SK-N-SH (cell line): ENCODE measurements at regions not wholly inside any gene's neighbourhood (a gene's known extent, or its start where the extent isn't known, plus 50 kb on each side); places are given as distances from the start of the nearest gene placed in this dataset.

ENCODE experiments used
- CTCF ChIA-PET: fragments of 300-600, 350-600 bp; formaldehyde crosslinking; extraction: SDS; loops from one replicate; lab custom pipeline; 2021; lab: Yijun Ruan, JAX
- POLR2A ChIA-PET: fragments of 350-600 bp; sonication (Branson Sonifier 250); formaldehyde crosslinking; extraction: SDS; loops from one replicate; lab custom pipeline; 2020; ENCODE audit warnings: antibody characterized with exemption, inconsistent platforms; lab: Yijun Ruan, JAX
- DNase-seq: peaks from one replicate; pipeline ENCODE4 v3.0.0; 2012
- H2AFZ ChIP-seq: fragments of 200-600 bp; sonication (generic); 2 replicates; pipeline ENCODE4 v1.8.1; 2016; ENCODE audit warnings: antibody characterized with exemption, mild to moderate bottlenecking, low read depth
- H3F3A ChIP-seq: fragments of 200-600 bp; sonication (generic); replicated peaks from 2 replicates; pipeline ENCODE3; 2016; ENCODE audit warnings: antibody characterized with exemption, mild to moderate bottlenecking; ENCODE audit not compliant: insufficient read depth
- H3K27ac ChIP-seq, 2 experiments: fragments of 200-500 bp in 1 of 2; fragments of 200-600 bp in 1 of 2; sonication (Bioruptor generic) in 1 of 2; sonication (generic), shearing (Covaris generic) in 1 of 2; 2 replicates each; pipeline versions ENCODE4 v1.5.1 to v1.6.1; 2014 to 2016; ENCODE audit warnings: low read depth in 2 of 2, inconsistent platforms in 1 of 2, low read length in 1 of 2, mild to moderate bottlenecking in 1 of 2, mixed read lengths in 1 of 2
- H3K27me3 ChIP-seq: fragments of 200-600 bp; sonication (generic), shearing (Covaris generic); 2 replicates; pipeline ENCODE4 v1.6.1; 2016; ENCODE audit warnings: mixed run types; ENCODE audit not compliant: insufficient read depth
- H3K36me3 ChIP-seq, 2 experiments: fragments of 200-500 bp in 1 of 2; fragments of 200-600 bp in 1 of 2; sonication (Bioruptor generic) in 1 of 2; sonication (generic) in 1 of 2; replicated peaks in 1 of 2; 2 replicates each; pipeline versions ENCODE3 to v1.5.1; 2014 to 2016; ENCODE audit warnings: low read length in 1 of 2, mild to moderate bottlenecking in 1 of 2; ENCODE audit not compliant: insufficient read depth in 2 of 2, control insufficient read depth in 1 of 2
- H3K4me1 ChIP-seq, 2 experiments: fragments of 200-500 bp in 1 of 2; fragments of 200-600 bp in 1 of 2; sonication (Bioruptor generic) in 1 of 2; sonication (generic), shearing (Covaris generic) in 1 of 2; 2 replicates each; pipeline versions ENCODE4 v1.5.1 to v1.6.1; 2014 to 2016; ENCODE audit warnings: low read depth in 1 of 2, low read length in 1 of 2, mixed run types in 1 of 2; ENCODE audit not compliant: insufficient read depth in 2 of 2, control insufficient read depth in 1 of 2
- H3K4me2 ChIP-seq: fragments of 200-600 bp; sonication (generic), shearing (Covaris generic); 2 replicates; pipeline ENCODE4 v1.6.1; 2017; ENCODE audit warnings: mixed run types
- H3K4me3 ChIP-seq, 2 experiments: fragments of 200-500 bp in 1 of 2; fragments of 200-600 bp in 1 of 2; sonication (Bioruptor generic) in 1 of 2; sonication (generic), shearing (Covaris generic) in 1 of 2; 2 replicates each; pipeline versions ENCODE4 v1.5.1 to v1.8.1; 2014 to 2016; ENCODE audit warnings: low read depth in 2 of 2, inconsistent platforms in 1 of 2, low read length in 1 of 2, mild to moderate bottlenecking in 1 of 2, mixed read lengths in 1 of 2, moderate library complexity in 1 of 2
- H3K79me2 ChIP-seq: fragments of 200-600 bp; sonication (generic); 2 replicates; pipeline ENCODE4 v1.8.1; 2017; ENCODE audit warnings: mild to moderate bottlenecking; ENCODE audit not compliant: insufficient read depth
- H3K9ac ChIP-seq: fragments of 200-600 bp; sonication (generic); 2 replicates; pipeline ENCODE4 v1.6.1; 2017; ENCODE audit warnings: mixed run types
- H3K9me2 ChIP-seq: fragments of 200-600 bp; sonication (generic); 2 replicates; pipeline ENCODE4 v1.6.1; 2017; ENCODE audit warnings: mixed run types
- H3K9me3 ChIP-seq: fragments of 200-600 bp; sonication (generic); 2 replicates; pipeline ENCODE4 v1.6.1; 2017; ENCODE audit warnings: mixed run types, mild to moderate bottlenecking, moderate library complexity
- H4K20me1 ChIP-seq: fragments of 200-600 bp; sonication (generic); 2 replicates; pipeline ENCODE4 v1.6.1; 2017; ENCODE audit warnings: mild to moderate bottlenecking, mixed run types; ENCODE audit not compliant: insufficient read depth
- ELF1 ChIP-seq: IDR thresholded peaks from 2 replicates; pipeline ENCODE4 v1.4.0; 2012
- EP300 ChIP-seq, 2 experiments: IDR thresholded peaks; 2 replicates each; pipeline versions ENCODE4 v1.4.0 to v1.6.1; 2012; ENCODE audit warnings: borderline replicate concordance in 1 of 2, low read depth in 1 of 2, low read length in 1 of 2
- EZH2phosphoT487 ChIP-seq: fragments of 200-600 bp; sonication (generic); IDR thresholded peaks from 2 replicates; pipeline ENCODE4 v1.6.1; 2017; ENCODE audit warnings: low read depth, mixed run types, mild to moderate bottlenecking, antibody characterized with exemption, moderate library complexity, borderline replicate concordance
- FOXM1 ChIP-seq: IDR thresholded peaks from 2 replicates; pipeline ENCODE4 v1.4.0; 2012; ENCODE audit warnings: low read depth, mild to moderate bottlenecking
- IRF3 ChIP-seq: fragments of 150-350 bp; IDR thresholded peaks from 2 replicates; pipeline ENCODE4 v1.6.1; 2016; ENCODE audit warnings: mild to moderate bottlenecking, low read depth, low read length
- JUND ChIP-seq: IDR thresholded peaks from 2 replicates; pipeline ENCODE4 v1.4.0; 2012
- MEF2A ChIP-seq: IDR thresholded peaks from 2 replicates; pipeline ENCODE4 v1.4.0; 2012; ENCODE audit warnings: low read depth, borderline replicate concordance
- NFIC ChIP-seq: IDR thresholded peaks from 2 replicates; pipeline ENCODE4 v1.4.0; 2012; ENCODE audit warnings: borderline replicate concordance
- NRF1 ChIP-seq: IDR thresholded peaks from 2 replicates; pipeline ENCODE4 v1.6.1; 2012; ENCODE audit warnings: low read depth, mild to moderate bottlenecking, low read length
- RAD21 ChIP-seq: IDR thresholded peaks from 2 replicates; pipeline ENCODE4 v1.6.1; 2012; ENCODE audit warnings: mild to moderate bottlenecking, low read length
- REST ChIP-seq: IDR thresholded peaks from 2 replicates; pipeline ENCODE4 v1.6.1; 2012; ENCODE audit warnings: mild to moderate bottlenecking, low read depth, low read length, moderate library complexity
- RFX5 ChIP-seq: IDR thresholded peaks from 2 replicates; pipeline ENCODE4 v1.6.1; 2012; ENCODE audit warnings: mild to moderate bottlenecking, improper control_type of control experiment, low read length
- SMC3 ChIP-seq: IDR thresholded peaks from 2 replicates; pipeline ENCODE4 v1.6.1; 2012; ENCODE audit warnings: low read depth, low read length, improper control_type of control experiment
- TAF1 ChIP-seq: IDR thresholded peaks from 2 replicates; pipeline ENCODE4 v1.6.1; 2012; ENCODE audit warnings: low read depth, mild to moderate bottlenecking, low read length, moderate library complexity, borderline replicate concordance
- USF1 ChIP-seq: IDR thresholded peaks from 2 replicates; pipeline ENCODE4 v1.4.0; 2012; ENCODE audit warnings: low read depth, borderline replicate concordance
- WGBS: methylation state at CpG from one replicate; pipeline ENCODE4 v1.1.6; 2017; ENCODE audit warnings: low lambda C conversion rate; 5-methylcytosine and 5-hydroxymethylcytosine counted together
- TF ChIP-seq, protein P1 (sequence below): IDR thresholded peaks from 2 replicates; pipeline ENCODE4; 2012
- TF ChIP-seq, protein P2 (sequence below): fragments of 200-600 bp; sonication (generic); IDR thresholded peaks from 2 replicates; pipeline ENCODE4 v1.6.1; 2017; ENCODE audit warnings: antibody characterized with exemption, mild to moderate bottlenecking, moderate library complexity

DNA sequence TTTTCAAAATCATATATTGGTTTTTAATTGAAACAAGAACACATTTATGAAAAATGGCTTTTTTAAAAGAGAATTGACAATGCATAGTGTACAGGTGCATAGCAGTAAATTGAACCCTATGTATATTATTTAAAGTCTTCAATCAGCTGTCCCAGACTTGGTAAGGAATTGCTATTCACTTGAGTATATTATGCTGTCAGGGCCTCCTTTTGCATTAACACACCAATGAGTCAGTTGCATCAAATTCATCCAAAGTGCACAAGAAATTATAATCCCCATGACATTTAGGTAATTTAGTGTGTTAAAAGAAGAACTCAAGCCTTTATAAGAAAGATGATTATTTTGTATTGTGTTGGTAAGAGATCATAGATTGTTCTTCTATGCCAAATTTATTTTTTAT is 748.8 kb upstream of the RIOK2 start:
- H3K27ac ChIP-seq: no peak overlapping the region
- DNase-seq: no peak
- H3K9me2 ChIP-seq: no peaks in the 10 kb centered on the region
- no peaks in the 10 kb centered on the region for H3K4me1 ChIP-seq
- H3K36me3 ChIP-seq: no peaks in the 10 kb centered on the region
- H3K9me3 ChIP-seq: no peaks in the 10 kb centered on the region
- H3K27me3 ChIP-seq: no peaks in the 10 kb centered on the region
- TF ChIP-seq NRF1 (no peak), MEF2A (no peak), IRF3 (no peak), FOXM1 (no peak), NFIC (no peak), SMC3 (no peak), RFX5 (no peak), REST (no peak)
- TF ChIP-seq, protein P1, sequence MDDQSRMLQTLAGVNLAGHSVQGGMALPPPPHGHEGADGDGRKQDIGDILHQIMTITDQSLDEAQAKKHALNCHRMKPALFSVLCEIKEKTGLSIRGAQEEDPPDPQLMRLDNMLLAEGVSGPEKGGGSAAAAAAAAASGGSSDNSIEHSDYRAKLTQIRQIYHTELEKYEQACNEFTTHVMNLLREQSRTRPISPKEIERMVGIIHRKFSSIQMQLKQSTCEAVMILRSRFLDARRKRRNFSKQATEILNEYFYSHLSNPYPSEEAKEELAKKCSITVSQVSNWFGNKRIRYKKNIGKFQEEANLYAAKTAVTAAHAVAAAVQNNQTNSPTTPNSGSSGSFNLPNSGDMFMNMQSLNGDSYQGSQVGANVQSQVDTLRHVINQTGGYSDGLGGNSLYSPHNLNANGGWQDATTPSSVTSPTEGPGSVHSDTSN: no peak
- H3K4me3 ChIP-seq: no peak overlapping the region
- no peak overlapping the region for H3K4me2 ChIP-seq
- POLR2A ChIA-PET: no interaction called here
- no peaks in the 10 kb centered on the region for H3F3A ChIP-seq
- no peaks in the 10 kb centered on the region for H4K20me1 ChIP-seq
- CTCF ChIA-PET: no interaction called here
- H3K9ac ChIP-seq: no peak overlapping the region
- no peaks in the 10 kb centered on the region for H3K79me2 ChIP-seq
- H2AFZ ChIP-seq: no peak overlapping the region

DNA sequence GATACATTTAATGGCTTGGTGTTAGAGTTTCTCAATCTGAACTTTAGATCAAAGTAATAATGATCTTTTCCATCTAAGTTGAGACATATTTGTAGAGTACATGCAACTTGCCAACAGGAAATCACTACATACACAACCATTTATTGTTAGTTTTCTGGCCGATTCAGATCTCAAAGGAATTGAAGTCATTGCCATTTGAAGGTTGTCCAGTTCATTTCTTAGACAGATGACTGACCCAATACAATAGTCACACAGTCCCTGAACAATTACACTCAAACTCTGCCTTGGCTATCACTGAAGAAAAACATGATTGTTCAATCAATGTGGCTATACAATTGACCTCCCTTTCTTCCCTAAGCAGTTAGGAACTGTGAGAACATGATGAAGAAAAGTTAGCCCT is 753.2 kb upstream of the RIOK2 start:
- Histone ChIP-seq H3K9ac (no peak overlapping the region), H3K27ac (no peak overlapping the region), H3K9me3 (no peaks in the 10 kb centered on the region), H3K4me3 (no peak overlapping the region), H4K20me1 (no peaks in the 10 kb centered on the region), H3K79me2 (no peaks in the 10 kb centered on the region), H3K4me2 (no peak overlapping the region), H2AFZ (no peak overlapping the region), H3K9me2 (no peaks in the 10 kb centered on the region), H3K27me3 (no peaks in the 10 kb centered on the region), H3F3A (no peaks in the 10 kb centered on the region), H3K4me1 (no peaks in the 10 kb centered on the region), H3K36me3 (no peaks in the 10 kb centered on the region)
- TF ChIP-seq EP300 (IDR thresholded peaks at IDR 0.05; ENCODE audit: borderline replicate concordance in 1 of 2, low read depth in 1 of 2, low read length in 1 of 2) (no peak), JUND (no peak), FOXM1 (no peak), REST (no peak), ELF1 (no peak), EZH2phosphoT487 (no peak), TAF1 (no peak), RAD21 (no peak), USF1 (no peak)
- TF ChIP-seq, protein P2, sequence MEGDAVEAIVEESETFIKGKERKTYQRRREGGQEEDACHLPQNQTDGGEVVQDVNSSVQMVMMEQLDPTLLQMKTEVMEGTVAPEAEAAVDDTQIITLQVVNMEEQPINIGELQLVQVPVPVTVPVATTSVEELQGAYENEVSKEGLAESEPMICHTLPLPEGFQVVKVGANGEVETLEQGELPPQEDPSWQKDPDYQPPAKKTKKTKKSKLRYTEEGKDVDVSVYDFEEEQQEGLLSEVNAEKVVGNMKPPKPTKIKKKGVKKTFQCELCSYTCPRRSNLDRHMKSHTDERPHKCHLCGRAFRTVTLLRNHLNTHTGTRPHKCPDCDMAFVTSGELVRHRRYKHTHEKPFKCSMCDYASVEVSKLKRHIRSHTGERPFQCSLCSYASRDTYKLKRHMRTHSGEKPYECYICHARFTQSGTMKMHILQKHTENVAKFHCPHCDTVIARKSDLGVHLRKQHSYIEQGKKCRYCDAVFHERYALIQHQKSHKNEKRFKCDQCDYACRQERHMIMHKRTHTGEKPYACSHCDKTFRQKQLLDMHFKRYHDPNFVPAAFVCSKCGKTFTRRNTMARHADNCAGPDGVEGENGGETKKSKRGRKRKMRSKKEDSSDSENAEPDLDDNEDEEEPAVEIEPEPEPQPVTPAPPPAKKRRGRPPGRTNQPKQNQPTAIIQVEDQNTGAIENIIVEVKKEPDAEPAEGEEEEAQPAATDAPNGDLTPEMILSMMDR: no peak
- DNase-seq: no peak
- POLR2A ChIA-PET: no interaction called here
- 55% methylated on average over 1 of the region's 1 CpG for WGBS
- CTCF ChIA-PET: no interaction called here
